GM10266 (cell line): ENCODE measurements at regions not wholly inside any gene's neighbourhood (a gene's known extent, or its start where the extent isn't known, plus 50 kb on each side); places are given as distances from the start of the nearest gene placed in this dataset.
"Not testable (repeated sequence)": the region's sequence is repeated elsewhere in the genome, so short reads cannot be mapped to it uniquely, and the experiment has no call there.

Experiments
- DNase-seq: peaks from one replicate; pipeline ENCODE4 v3.0.0; 2012; ENCODE audit errors: extremely low spot score
- CTCF ChIP-seq: IDR thresholded peaks from 2 replicates; pipeline ENCODE4 v1.5.1; 2012; ENCODE audit warnings: mild to moderate bottlenecking, low read depth; ENCODE audit not compliant: control insufficient read depth, insufficient read depth; ENCODE audit errors: missing control alignments

GRCh38 chr2:241978670-241979069 is 109.1 kb downstream of the RTP5 start:
- no peak for TF ChIP-seq CTCF
- no peak for DNase-seq

GRCh38 chr2:241980193-241980592 is 110.7 kb downstream of the RTP5 start:
- no peak for TF ChIP-seq CTCF

GRCh38 chr2:241981076-241981700 is 111.7 kb downstream of the RTP5 start:
- DNase-seq, result no peak
- TF ChIP-seq CTCF, result no peak

More at GRCh38 chr2:241980193-241980592, 110.7 kb downstream of the RTP5 start:
- DNase-seq, result no peak

- no peak for DNase-seq
These were observed 113.4 kb downstream of the RTP5 start for GRCh38 chr2:241982706-241983570.

GRCh38 chr2:241983571-241984270 is 114.2 kb downstream of the RTP5 start:
- no peak for DNase-seq
- TF ChIP-seq CTCF, result no peak

More at GRCh38 chr2:241982706-241983570, 113.4 kb downstream of the RTP5 start:
- TF ChIP-seq CTCF, result no peak

- no peak for DNase-seq
- no peak for TF ChIP-seq CTCF
These were observed 114.7 kb downstream of the RTP5 start for GRCh38 chr2:241984271-241984655.

GRCh38 chr2:241984658-241985057 is 115.1 kb downstream of the RTP5 start:
- no peak for TF ChIP-seq CTCF
- DNase-seq, result no peak

- not testable (repeated sequence) for DNase-seq
These were observed 115.8 kb downstream of the RTP5 start for GRCh38 chr2:241985161-241985985.
